ENCODE measurements at regions not wholly inside any gene's neighbourhood (a gene's known extent, or its start where the extent isn't known, plus 50 kb on each side); places are given as distances from the start of the nearest gene placed in this dataset.

DNA sequence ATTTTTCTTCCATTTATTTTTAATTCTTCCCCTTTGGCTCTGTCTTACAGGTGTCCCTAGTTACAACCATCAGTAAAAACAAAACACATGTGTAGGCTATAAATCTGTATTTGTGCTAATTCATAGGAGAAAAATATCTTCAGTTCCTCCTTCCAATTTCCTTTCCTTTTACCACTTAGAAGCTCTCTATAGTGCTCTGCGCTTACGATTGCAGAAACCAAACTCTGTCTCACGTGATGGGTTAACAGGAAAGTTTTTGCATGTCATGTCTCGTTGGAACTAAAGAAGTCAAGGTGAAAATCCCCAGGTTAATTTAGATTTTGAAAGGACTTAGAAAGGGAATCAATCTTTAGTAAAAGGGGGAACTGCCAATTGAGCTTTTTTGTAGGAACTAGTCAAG is 1390.5 kb upstream of the ZEB2 start:
- TF ChIP-seq, protein P1, sequence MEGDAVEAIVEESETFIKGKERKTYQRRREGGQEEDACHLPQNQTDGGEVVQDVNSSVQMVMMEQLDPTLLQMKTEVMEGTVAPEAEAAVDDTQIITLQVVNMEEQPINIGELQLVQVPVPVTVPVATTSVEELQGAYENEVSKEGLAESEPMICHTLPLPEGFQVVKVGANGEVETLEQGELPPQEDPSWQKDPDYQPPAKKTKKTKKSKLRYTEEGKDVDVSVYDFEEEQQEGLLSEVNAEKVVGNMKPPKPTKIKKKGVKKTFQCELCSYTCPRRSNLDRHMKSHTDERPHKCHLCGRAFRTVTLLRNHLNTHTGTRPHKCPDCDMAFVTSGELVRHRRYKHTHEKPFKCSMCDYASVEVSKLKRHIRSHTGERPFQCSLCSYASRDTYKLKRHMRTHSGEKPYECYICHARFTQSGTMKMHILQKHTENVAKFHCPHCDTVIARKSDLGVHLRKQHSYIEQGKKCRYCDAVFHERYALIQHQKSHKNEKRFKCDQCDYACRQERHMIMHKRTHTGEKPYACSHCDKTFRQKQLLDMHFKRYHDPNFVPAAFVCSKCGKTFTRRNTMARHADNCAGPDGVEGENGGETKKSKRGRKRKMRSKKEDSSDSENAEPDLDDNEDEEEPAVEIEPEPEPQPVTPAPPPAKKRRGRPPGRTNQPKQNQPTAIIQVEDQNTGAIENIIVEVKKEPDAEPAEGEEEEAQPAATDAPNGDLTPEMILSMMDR (IDR thresholded peaks at IDR 0.05): no peak
- TF ChIP-seq POLR2A (IDR thresholded peaks at IDR 0.05) (no peak), POLR2AphosphoS5 (IDR thresholded peaks at IDR 0.05) (no peak), EP300 (IDR thresholded peaks at IDR 0.05) (no peak)

Data from suprapubic skin (tissue), 4 donors.